HG03045 (cell line): ENCODE measurements at regions not wholly inside any gene's neighbourhood (a gene's known extent, or its start where the extent isn't known, plus 50 kb on each side); places are given as distances from the start of the nearest gene placed in this dataset.
"Not testable (repeated sequence)": the region's sequence is repeated elsewhere in the genome, so short reads cannot be mapped to it uniquely, and the experiment has no call there.

Experiments used
- ATAC-seq: cut with Tn5 transposase; IDR thresholded peaks from one replicate; pipeline ENCODE4 v1.9.1; 2021; ENCODE audit warnings: mild to moderate bottlenecking, moderate library complexity; ENCODE audit not compliant: unreplicated experiment

GRCh38 chr3:5348229-5348902 is 160.9 kb downstream of the EDEM1 start:
- no peak for ATAC-seq

- no peak for ATAC-seq
Measured at GRCh38 chr3:5349343-5349742, 161.8 kb downstream of the EDEM1 start.

GRCh38 chr3:5357089-5357488 is 169.6 kb downstream of the EDEM1 start:
- ATAC-seq: no peak

- no peak for ATAC-seq
Measured at GRCh38 chr3:5358911-5359310, 171.4 kb downstream of the EDEM1 start.

GRCh38 chr3:5360453-5360852 is 172.9 kb downstream of the EDEM1 start:
- ATAC-seq: no peak

GRCh38 chr3:5366746-5367145 is 179.2 kb downstream of the EDEM1 start:
- ATAC-seq: no peak

GRCh38 chr3:5371555-5371954 is 184.0 kb downstream of the EDEM1 start:
- not testable (repeated sequence) for ATAC-seq

GRCh38 chr3:5376761-5377160 is 189.3 kb downstream of the EDEM1 start:
- no peak for ATAC-seq

- not testable (repeated sequence) for ATAC-seq
Measured at GRCh38 chr3:5379266-5379665, 191.8 kb downstream of the EDEM1 start.

- not testable (repeated sequence) for ATAC-seq
Measured at GRCh38 chr3:5383486-5384263, 196.2 kb downstream of the EDEM1 start.

- no peak for ATAC-seq
Measured at GRCh38 chr3:5384557-5385236, 197.2 kb downstream of the EDEM1 start.

GRCh38 chr3:5388091-5388490 is 200.6 kb downstream of the EDEM1 start:
- ATAC-seq: no peak

GRCh38 chr3:5389057-5389456 is 201.6 kb downstream of the EDEM1 start:
- no peak for ATAC-seq

- ATAC-seq: no peak
Measured at GRCh38 chr3:5390221-5390620, 202.7 kb downstream of the EDEM1 start.

GRCh38 chr3:5390936-5391625 is 203.6 kb downstream of the EDEM1 start:
- ATAC-seq: no peak

- ATAC-seq: no peak
Measured at GRCh38 chr3:5401002-5401401, 213.5 kb downstream of the EDEM1 start.

GRCh38 chr3:5404718-5405117 is 217.2 kb downstream of the EDEM1 start:
- ATAC-seq: no peak

- ATAC-seq: no peak
Measured at GRCh38 chr3:5411786-5412185, 224.3 kb downstream of the EDEM1 start.

- ATAC-seq: no peak
Measured at GRCh38 chr3:5423076-5423475, 235.6 kb downstream of the EDEM1 start.

- ATAC-seq: no peak
Measured at GRCh38 chr3:5423523-5423922, 236.0 kb downstream of the EDEM1 start.

GRCh38 chr3:5425371-5425770 is 237.9 kb downstream of the EDEM1 start:
- ATAC-seq: no peak
